Astrocyte (in vitro differentiated cells and primary cell): ENCODE measurements at regions not wholly inside any gene's neighbourhood (a gene's known extent, or its start where the extent isn't known, plus 50 kb on each side); places are given as distances from the start of the nearest gene placed in this dataset.

Experiments
- DNase-seq: peaks from one replicate; pipeline ENCODE4 v3.0.0-alpha.2; 2010; ENCODE audit warnings: low read depth
- FAIRE-seq: peaks from 2 replicates; lab custom pipeline; 2011; peaks lifted over from hg19 to GRCh38; lab: Jason Lieb, UNC
- H2AFZ ChIP-seq: 2 replicates; pipeline ENCODE4 v1.6.0; 2012; ENCODE audit warnings: low read depth, low read length, inconsistent platforms
- H3K27ac ChIP-seq: 2 replicates; pipeline ENCODE4 v1.5.1; 2011; ENCODE audit warnings: low read depth, low read length, inconsistent platforms
- H3K27me3 ChIP-seq: 2 replicates; pipeline ENCODE4 v1.6.0; 2011; ENCODE audit warnings: low read length, inconsistent platforms; ENCODE audit not compliant: insufficient read depth
- H3K36me3 ChIP-seq: 2 replicates; pipeline ENCODE4 v1.5.1; 2011; ENCODE audit warnings: low read length, inconsistent platforms; ENCODE audit not compliant: insufficient read depth
- H3K4me1 ChIP-seq: 2 replicates; pipeline ENCODE4 v1.5.1; 2011; ENCODE audit warnings: low read length, inconsistent platforms; ENCODE audit not compliant: insufficient read depth
- H3K4me2 ChIP-seq: 2 replicates; pipeline ENCODE4 v1.6.0; 2012; ENCODE audit warnings: low read length, inconsistent platforms
- H3K4me3 ChIP-seq: 2 replicates; pipeline ENCODE4 v1.5.1; 2011; ENCODE audit warnings: low read depth, mild to moderate bottlenecking, low read length, inconsistent platforms; ENCODE audit not compliant: insufficient read depth
- H3K79me2 ChIP-seq: 2 replicates; pipeline ENCODE4 v1.6.0; 2012; ENCODE audit warnings: mild to moderate bottlenecking, low read length, inconsistent platforms; ENCODE audit not compliant: insufficient read depth
- H3K9ac ChIP-seq: 2 replicates; pipeline ENCODE4 v1.6.0; 2012; ENCODE audit warnings: mild to moderate bottlenecking, low read length, inconsistent platforms
- H3K9me3 ChIP-seq: 2 replicates; pipeline ENCODE4 v1.5.1; 2012; ENCODE audit warnings: low read depth, mild to moderate bottlenecking, low read length, inconsistent platforms; ENCODE audit not compliant: insufficient read depth
- H4K20me1 ChIP-seq: 2 replicates; pipeline ENCODE4 v1.6.0; 2012; ENCODE audit warnings: low read length, inconsistent platforms; ENCODE audit not compliant: insufficient read depth
- H3K27ac Mint-ChIP-seq: one replicate; pipeline ENCODE4 v1.8.0; 2021; ENCODE audit warnings: mild to moderate bottlenecking, mixed read lengths; ENCODE audit not compliant: unreplicated experiment
- H3K27me3 Mint-ChIP-seq: one replicate; pipeline ENCODE4 v1.8.0; 2021; ENCODE audit warnings: low read depth, mixed read lengths; ENCODE audit not compliant: unreplicated experiment
- H3K36me3 Mint-ChIP-seq: one replicate; pipeline ENCODE4 v1.8.0; 2021; ENCODE audit warnings: low read depth, mixed read lengths; ENCODE audit not compliant: unreplicated experiment
- H3K4me1 Mint-ChIP-seq: one replicate; pipeline ENCODE4 v1.8.0; 2021; ENCODE audit warnings: low read depth, mixed read lengths; ENCODE audit not compliant: unreplicated experiment
- H3K4me3 Mint-ChIP-seq: one replicate; pipeline ENCODE4 v1.8.0; 2021; ENCODE audit warnings: mild to moderate bottlenecking, moderate library complexity, mixed read lengths; ENCODE audit not compliant: unreplicated experiment
- H3K9me3 Mint-ChIP-seq: one replicate; pipeline ENCODE4 v1.8.0; 2021; ENCODE audit warnings: mild to moderate bottlenecking, mixed read lengths; ENCODE audit not compliant: unreplicated experiment
- EZH2 ChIP-seq: IDR thresholded peaks from 2 replicates; pipeline ENCODE4 v1.6.1; 2012; ENCODE audit warnings: mild to moderate bottlenecking, low read length, inconsistent platforms; ENCODE audit not compliant: insufficient read depth
- TF ChIP-seq, protein P1 (sequence below): IDR thresholded peaks from 2 replicates; pipeline ENCODE4 v1.5.1; 2011; ENCODE audit warnings: low read depth, mild to moderate bottlenecking, inconsistent platforms, low read length, moderate library complexity; ENCODE audit not compliant: insufficient read depth

DNA sequence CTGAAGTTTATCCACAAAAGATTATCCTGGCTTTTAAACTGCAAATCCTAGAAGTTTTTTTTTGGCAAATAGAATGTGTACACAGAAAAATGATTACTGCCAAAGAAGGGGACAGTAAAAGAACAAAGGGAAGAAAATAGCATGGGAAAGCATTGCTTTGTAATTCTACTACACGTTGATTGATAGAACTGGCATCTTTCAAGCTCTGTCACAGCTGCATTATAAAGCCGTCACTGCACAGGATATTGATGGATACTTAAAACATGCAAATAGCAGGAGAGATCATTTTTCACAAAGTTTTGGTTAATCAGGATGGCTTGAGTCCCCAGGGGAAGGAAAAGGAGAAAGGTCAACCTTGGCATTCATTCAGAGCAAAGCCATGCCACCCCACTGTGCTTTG is 183.7 kb upstream of the RRP15 start:
- Histone ChIP-seq H3K4me1 (no peaks in the 10 kb centered on the region), H2AFZ (no peak overlapping the region), H3K27me3 (no peaks in the 10 kb centered on the region), H3K9me3 (no peaks in the 10 kb centered on the region), H4K20me1 (no peaks in the 10 kb centered on the region), H3K4me3 (no peak overlapping the region), H3K36me3 (no peaks in the 10 kb centered on the region), H3K27ac (no peak overlapping the region), H3K79me2 (no peaks in the 10 kb centered on the region), H3K9ac (no peak overlapping the region), H3K4me2 (no peak overlapping the region)
- FAIRE-seq = no peak
- TF ChIP-seq, protein P1, sequence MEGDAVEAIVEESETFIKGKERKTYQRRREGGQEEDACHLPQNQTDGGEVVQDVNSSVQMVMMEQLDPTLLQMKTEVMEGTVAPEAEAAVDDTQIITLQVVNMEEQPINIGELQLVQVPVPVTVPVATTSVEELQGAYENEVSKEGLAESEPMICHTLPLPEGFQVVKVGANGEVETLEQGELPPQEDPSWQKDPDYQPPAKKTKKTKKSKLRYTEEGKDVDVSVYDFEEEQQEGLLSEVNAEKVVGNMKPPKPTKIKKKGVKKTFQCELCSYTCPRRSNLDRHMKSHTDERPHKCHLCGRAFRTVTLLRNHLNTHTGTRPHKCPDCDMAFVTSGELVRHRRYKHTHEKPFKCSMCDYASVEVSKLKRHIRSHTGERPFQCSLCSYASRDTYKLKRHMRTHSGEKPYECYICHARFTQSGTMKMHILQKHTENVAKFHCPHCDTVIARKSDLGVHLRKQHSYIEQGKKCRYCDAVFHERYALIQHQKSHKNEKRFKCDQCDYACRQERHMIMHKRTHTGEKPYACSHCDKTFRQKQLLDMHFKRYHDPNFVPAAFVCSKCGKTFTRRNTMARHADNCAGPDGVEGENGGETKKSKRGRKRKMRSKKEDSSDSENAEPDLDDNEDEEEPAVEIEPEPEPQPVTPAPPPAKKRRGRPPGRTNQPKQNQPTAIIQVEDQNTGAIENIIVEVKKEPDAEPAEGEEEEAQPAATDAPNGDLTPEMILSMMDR = no peak
- TF ChIP-seq EZH2 = no peak
- H3K4me1 Mint-ChIP-seq = no peaks in the 10 kb centered on the region
- H3K27me3 Mint-ChIP-seq = no peaks in the 10 kb centered on the region
- H3K36me3 Mint-ChIP-seq = no peaks in the 10 kb centered on the region
- H3K9me3 Mint-ChIP-seq = no peaks in the 10 kb centered on the region
- H3K27ac Mint-ChIP-seq = no peak overlapping the region
- DNase-seq = no peak
- no peak overlapping the region for H3K4me3 Mint-ChIP-seq

- peaks cover 2% of the 10 kb centered on the region for H3K27me3 Mint-ChIP-seq
- FAIRE-seq (no peak), DNase-seq (no peak)
- H3K4me3 Mint-ChIP-seq = no peak overlapping the region
- H3K27ac ChIP-seq = no peak overlapping the region
- no peak overlapping the region for H3K4me3 ChIP-seq
- no peaks in the 10 kb centered on the region for H3K36me3 ChIP-seq
- no peaks in the 10 kb centered on the region for H3K4me1 Mint-ChIP-seq
- H3K36me3 Mint-ChIP-seq = no peaks in the 10 kb centered on the region
- TF ChIP-seq, protein P1 = no peak
- TF ChIP-seq EZH2 = no peak
- H4K20me1 ChIP-seq = no peaks in the 10 kb centered on the region
- H3K9me3 ChIP-seq = no peaks in the 10 kb centered on the region
- no peaks in the 10 kb centered on the region for H3K9me3 Mint-ChIP-seq
- H3K27me3 ChIP-seq = no peaks in the 10 kb centered on the region
- H2AFZ ChIP-seq = no peak overlapping the region
- H3K79me2 ChIP-seq = no peaks in the 10 kb centered on the region
- H3K4me2 ChIP-seq = no peak overlapping the region
- no peaks in the 10 kb centered on the region for H3K4me1 ChIP-seq
- no peak overlapping the region for H3K27ac Mint-ChIP-seq
- no peak overlapping the region for H3K9ac ChIP-seq
Observed at GRCh38 chr1:218108034-218108433, 177.1 kb upstream of the RRP15 start.

DNA sequence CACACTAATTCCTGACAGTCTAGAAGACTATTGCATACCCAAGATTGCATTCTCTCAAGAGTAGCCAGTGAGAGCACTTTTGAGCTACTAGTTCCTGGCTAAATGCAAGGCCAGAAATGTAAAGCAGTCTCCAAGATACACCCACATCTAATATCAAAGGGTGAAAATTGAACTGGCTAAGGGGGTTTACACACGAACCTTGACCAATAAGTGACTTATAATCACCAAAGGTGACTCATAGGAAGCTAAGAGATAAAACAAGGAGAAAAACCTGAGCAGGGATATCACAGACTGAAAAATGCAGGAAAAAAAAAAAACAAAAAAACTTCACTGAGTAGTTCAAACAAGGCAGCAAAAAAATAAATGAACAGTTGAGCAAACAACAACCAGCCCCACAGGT is 172.2 kb upstream of the RRP15 start:
- H3K9me3 ChIP-seq = no peaks in the 10 kb centered on the region
- H3K4me2 ChIP-seq = no peak overlapping the region
- H3K9ac ChIP-seq = no peak overlapping the region
- DNase-seq = no peak
- H3K27me3 ChIP-seq = no peaks in the 10 kb centered on the region
- H3K27ac ChIP-seq = no peak overlapping the region
- no peak overlapping the region for H3K4me3 ChIP-seq
- TF ChIP-seq, protein P1 = no peak
- TF ChIP-seq EZH2 = no peak
- H3K36me3 ChIP-seq = no peaks in the 10 kb centered on the region
- Mint-ChIP-seq H3K36me3 (no peaks in the 10 kb centered on the region), H3K4me3 (no peak overlapping the region), H3K27me3 (peaks cover 2% of the 10 kb centered on the region), H3K27ac (no peak overlapping the region), H3K4me1 (no peaks in the 10 kb centered on the region), H3K9me3 (no peaks in the 10 kb centered on the region)
- no peaks in the 10 kb centered on the region for H4K20me1 ChIP-seq
- H3K4me1 ChIP-seq = no peaks in the 10 kb centered on the region
- no peak for FAIRE-seq
- no peaks in the 10 kb centered on the region for H3K79me2 ChIP-seq
- no peak overlapping the region for H2AFZ ChIP-seq
